SK-N-DZ (cell line): ENCODE measurements at regions not wholly inside any gene's neighbourhood (a gene's known extent, or its start where the extent isn't known, plus 50 kb on each side); places are given as distances from the start of the nearest gene placed in this dataset.

Experiments used
- DNase-seq: peaks from one replicate; pipeline ENCODE4 v3.0.0-alpha.2; 2015; ENCODE audit warnings: low spot score

GRCh38 chr15:47500842-47501241 is 216.5 kb upstream of the SEMA6D start:
- no peak for DNase-seq

GRCh38 chr15:47502041-47502440 is 215.3 kb upstream of the SEMA6D start:
- no peak for DNase-seq

GRCh38 chr15:47503876-47504275 is 213.4 kb upstream of the SEMA6D start:
- DNase-seq = no peak

DNA sequence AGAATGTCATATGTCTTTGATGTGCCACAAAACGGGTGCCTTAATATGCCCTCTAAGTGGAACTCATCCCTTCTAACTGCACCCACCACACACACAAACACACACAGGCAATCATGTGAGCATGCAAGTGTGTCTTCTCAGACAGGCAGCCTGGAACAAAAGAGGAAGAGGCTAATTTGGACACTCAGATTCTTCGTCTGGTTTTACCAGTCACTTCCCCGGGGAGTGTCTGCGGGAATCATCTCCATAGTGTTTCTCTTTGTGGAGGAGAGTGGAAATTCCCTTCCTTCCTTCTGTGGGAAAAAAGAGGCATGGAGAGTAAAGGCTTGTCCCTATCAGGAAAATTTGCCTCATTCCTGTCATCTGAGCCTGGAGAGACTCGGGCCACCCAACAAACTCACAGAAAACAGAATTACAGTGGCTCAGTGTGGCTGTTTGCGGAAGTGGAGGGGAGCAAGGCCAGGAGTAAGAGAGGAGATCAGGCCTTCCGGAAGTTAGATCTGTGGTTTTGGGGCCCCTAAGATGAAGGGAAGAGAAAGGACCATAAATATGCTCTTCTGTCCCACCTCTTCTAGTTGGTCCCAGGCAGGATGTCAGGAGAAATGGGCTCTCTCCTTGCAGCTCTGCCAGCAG is 212.6 kb upstream of the SEMA6D start:
- no peak for DNase-seq

- no peak for DNase-seq
Measured at GRCh38 chr15:47505712-47506328, 211.5 kb upstream of the SEMA6D start.

DNA sequence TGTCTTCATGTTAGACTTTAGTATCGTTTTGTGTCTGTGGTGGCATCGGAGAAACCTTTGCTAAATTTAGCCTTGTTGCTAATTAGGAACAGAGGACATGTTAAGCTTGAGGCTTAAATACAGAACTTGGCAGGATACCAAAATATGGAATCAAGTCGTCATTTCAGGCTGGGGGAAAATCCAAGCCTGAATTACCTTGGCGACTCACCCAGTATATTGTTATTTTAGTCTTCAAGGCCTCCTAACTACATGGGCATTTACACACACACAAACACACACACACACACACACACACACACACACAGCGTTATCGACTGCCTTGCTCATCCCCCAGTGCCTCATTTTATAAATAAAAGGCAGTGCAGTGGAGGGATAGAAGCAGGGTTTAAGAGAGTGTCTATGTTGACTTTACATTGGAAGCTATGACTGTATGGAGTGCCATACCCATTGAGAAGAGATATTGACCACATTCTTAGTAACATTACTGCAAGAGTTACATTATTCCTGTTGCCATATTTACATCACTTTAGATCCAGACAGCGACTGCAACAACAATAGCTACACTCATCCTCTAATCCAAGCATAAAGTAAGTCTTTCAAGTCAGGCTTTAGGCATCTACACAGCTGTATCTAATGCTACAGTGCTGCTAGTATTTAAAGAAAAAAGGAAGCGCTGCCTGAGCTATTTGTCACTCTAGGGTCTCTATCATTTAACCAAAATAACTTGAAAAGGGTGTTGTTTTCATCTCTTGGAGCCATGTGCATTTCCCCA is 210.8 kb upstream of the SEMA6D start:
- no peak for DNase-seq

GRCh38 chr15:47507221-47507985 is 209.9 kb upstream of the SEMA6D start:
- no peak for DNase-seq

- DNase-seq = no peak
Measured at GRCh38 chr15:47511261-47511660, 206.0 kb upstream of the SEMA6D start.

- DNase-seq = no peak
Measured at GRCh38 chr15:47513471-47513870, 203.8 kb upstream of the SEMA6D start.

DNA sequence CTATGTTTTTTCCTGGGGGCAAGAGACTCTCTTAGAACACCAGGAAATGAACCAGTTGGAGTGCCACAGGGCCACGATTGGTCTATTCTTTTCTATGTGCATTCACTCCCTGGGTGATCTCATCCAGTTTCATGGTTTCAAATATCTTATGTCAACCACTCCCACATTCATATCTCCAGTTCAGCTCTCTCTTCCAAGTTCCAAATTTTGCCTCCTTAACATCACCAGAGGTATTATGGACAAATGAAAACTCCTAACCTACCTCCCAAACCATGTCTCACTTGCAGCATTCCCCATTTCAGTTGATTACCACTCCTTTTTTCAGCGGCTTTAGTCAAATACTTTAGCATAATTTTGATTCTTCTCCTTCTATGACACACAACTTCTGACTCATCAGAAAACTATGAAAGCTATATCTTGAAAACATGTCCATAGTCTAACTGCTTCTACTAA is 203.1 kb upstream of the SEMA6D start:
- no peak for DNase-seq

DNA sequence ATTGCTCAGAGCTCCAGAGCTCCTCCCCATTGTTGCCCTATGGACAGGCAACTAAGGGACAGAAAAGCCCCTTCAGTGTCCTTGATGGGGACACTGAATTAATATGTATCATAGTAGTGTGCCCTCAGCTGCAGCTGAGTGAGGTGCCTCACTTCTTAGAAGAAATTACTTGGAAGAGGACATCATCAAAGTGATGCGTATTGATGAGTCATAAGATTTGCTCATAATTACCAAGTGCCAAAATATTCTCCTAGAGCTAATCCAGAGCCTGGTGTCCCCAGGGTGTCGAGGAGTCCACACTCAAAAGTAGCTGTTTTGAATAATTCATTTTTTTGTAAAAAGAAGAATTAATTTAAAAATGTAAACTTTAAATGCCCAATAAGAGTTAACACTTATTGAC is 200.7 kb upstream of the SEMA6D start:
- no peak for DNase-seq

GRCh38 chr15:47516972-47517371 is 200.3 kb upstream of the SEMA6D start:
- no peak for DNase-seq

- DNase-seq = no peak
Measured at GRCh38 chr15:47517737-47518136, 199.6 kb upstream of the SEMA6D start.

GRCh38 chr15:47523681-47524475 is 193.4 kb upstream of the SEMA6D start:
- DNase-seq = no peak

- no peak for DNase-seq
Measured at GRCh38 chr15:47529241-47529640, 188.1 kb upstream of the SEMA6D start.

- DNase-seq = no peak
Measured at GRCh38 chr15:47534673-47535072, 182.6 kb upstream of the SEMA6D start.

DNA sequence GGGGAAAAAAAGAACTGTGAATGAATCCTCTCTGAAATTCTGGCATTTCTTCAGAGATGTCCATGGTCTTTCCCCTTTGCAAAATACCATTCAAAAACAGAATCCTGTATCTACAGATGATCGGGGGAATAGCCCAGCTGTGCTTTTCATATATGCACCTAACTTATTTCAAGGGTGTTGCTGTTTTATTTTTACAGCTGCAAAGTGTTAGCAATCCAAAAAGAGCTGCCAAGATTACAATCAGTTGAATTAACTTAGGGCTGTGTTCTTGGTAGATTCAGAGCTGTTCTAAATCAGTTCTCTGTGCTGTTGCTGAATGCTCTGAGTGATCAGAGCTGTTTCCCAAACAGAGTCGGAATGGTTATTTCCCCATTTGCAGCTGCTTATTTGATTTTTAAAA is 175.7 kb upstream of the SEMA6D start:
- DNase-seq = peak; percentile 39

DNA sequence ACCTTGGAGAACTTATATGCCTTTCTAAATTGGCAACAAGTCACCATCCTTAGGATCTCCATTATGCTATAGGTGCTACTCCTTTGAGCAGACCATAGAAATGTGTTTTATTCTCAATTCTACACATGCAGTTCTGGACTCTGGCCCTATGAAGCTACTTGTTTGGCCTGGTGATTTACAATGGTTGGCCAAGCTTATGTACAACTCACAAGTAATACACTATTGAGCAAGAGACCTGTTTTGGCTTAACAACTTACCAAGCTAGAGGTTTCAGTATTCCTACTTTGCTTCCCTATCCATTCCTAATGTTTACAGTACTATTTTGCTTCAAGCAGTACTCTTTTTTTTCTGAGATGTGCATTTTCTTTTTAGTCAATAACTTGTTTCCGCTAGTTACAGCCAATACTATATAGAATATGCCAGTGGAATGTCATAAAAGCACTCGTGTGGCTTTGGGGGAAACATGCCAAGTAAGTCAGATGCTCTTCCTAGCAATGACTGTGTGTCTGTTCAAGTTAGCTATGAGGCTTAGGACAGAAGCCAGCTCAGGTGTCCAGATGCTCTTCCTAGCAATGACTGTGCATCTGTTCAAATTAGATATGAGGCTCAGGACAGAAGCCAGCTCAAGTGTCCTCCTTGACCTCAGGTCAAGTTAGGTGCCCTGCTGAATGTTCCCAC is 174.9 kb upstream of the SEMA6D start:
- DNase-seq = peak; percentile 85

DNA sequence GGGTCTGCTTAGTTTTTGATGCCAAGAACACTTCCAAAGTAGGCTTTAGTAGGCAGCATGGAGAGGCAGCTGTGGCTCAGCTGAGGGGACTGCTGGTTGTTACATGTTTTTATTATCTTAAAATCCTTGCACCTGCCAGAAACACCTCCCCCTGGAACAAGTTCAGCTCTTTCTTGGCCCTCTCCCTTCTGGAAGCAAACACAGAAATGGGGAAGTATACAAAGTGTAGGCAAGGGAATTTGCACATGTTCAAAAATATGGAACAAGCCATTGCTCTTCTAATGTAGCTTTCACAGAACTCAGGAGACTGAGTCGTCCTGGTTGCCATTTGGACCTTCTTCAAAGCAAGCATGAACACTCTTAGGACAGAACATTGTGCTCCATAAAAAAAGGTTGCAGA is 169.1 kb upstream of the SEMA6D start:
- DNase-seq = no peak

DNA sequence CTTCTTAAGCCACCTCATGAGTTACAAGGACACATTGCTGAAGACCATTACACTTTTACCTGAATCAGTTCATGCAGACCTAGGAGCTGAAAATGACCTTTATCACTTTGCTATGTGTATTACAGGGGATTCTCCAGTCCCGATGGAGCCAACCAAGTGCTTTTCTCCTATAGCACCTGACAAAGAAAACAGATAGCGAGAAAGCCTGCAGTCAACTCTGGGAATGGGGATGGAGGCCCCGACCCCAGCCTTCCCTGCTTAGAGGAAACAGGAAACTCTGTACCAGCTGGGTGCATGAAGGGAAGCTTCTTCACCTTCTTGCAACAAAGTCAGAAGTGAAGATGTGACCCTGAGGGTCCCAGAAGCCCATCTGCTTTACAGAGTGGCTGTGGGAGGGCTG is 168.3 kb upstream of the SEMA6D start:
- no peak for DNase-seq

DNA sequence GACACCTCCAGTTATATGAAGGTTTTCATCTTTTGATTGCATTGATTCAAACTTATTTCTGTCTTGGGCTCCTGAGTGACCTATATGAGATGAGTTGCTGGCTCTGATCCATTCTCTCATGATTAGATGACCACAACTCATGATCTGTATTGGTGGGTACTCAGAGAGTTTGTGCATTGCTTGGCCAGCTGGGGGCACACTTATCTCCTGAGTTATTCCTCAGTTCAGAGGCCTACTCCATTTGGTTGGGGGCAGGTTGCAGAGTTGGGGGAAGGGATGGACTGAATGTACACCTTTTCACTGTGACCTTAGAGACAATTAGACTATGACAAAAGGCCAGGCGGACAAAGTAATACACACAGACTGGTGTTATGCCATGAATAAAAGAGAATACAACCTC is 166.2 kb upstream of the SEMA6D start:
- DNase-seq = no peak
